ENCODE measurements at regions not wholly inside any gene's neighbourhood (a gene's known extent, or its start where the extent isn't known, plus 50 kb on each side); places are given as distances from the start of the nearest gene placed in this dataset.

DNA sequence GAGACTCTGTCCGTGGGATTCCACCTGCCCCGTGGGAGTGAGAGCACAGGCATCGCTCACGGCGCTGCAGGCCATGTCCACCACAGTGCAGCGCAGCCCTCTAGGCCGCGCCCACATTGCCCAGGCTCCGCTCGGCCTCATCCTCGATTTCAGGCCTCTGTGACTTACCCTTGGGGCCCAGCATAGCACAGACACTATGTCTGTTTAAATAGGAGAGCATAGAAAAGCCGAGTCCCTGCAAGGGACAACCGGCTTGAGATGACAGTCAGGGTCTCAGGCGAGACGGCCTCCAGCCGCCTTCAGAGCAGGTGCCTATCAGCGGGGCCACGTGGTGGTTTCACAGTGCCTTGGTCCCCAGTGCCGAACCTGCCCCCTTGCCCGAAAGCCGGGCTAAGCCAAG lies 56.9 kb upstream of the POFUT2 start:
- no peaks in the 10 kb centered on the region for H3K9me3 ChIP-seq (ENCODE audit: control insufficient read depth in 1 of 2, insufficient read depth in 1 of 2, low read depth in 1 of 2, low read length in 2 of 2)
- no peaks in the 10 kb centered on the region for H3K79me2 ChIP-seq (ENCODE audit: insufficient read depth, low read length)
- TF ChIP-seq SRF (IDR thresholded peaks at IDR 0.05; ENCODE audit: low read depth) (no peak), YY1 (IDR thresholded peaks at IDR 0.05; ENCODE audit: extremely low read depth, insufficient replicate concordance, low read depth, low read length) (no peak), SIN3A (IDR thresholded peaks at IDR 0.05; ENCODE audit: low read depth) (no peak), SP1 (IDR thresholded peaks at IDR 0.05; ENCODE audit: low read depth) (no peak), ZFX (IDR thresholded peaks at IDR 0.05) (no peak), EZH2 (IDR thresholded peaks at IDR 0.05) (no peak), EGR1 (IDR thresholded peaks at IDR 0.05; ENCODE audit: low read depth) (no peak), ELF1 (IDR thresholded peaks at IDR 0.05; ENCODE audit: borderline replicate concordance, low read depth) (no peak), RAD21 (IDR thresholded peaks at IDR 0.05; ENCODE audit: low read depth) (no peak), CBX3 (IDR thresholded peaks at IDR 0.05; ENCODE audit: low read depth) (no peak), ATF3 (IDR thresholded peaks at IDR 0.05) (no peak), TCF7L2 (IDR thresholded peaks at IDR 0.05; ENCODE audit: borderline replicate concordance, extremely low read depth, insufficient read depth, insufficient read length) (no peak), JUND (IDR thresholded peaks at IDR 0.05) (no peak), CTCF (IDR thresholded peaks at IDR 0.05 in 2 of 3, conservative IDR thresholded peaks at IDR 0.05 in 1 of 3; ENCODE audit: borderline replicate concordance in 1 of 3, insufficient read depth in 1 of 3, low read depth in 2 of 3, low read length in 2 of 3) (no peak), POLR2A (IDR thresholded peaks at IDR 0.05; ENCODE audit: borderline replicate concordance, extremely low read depth, insufficient read depth, insufficient read length) (no peak), POLR2AphosphoS5 (IDR thresholded peaks at IDR 0.05; ENCODE audit: low read depth, low read length) (no peak)
- TF ChIP-seq, protein P1, sequence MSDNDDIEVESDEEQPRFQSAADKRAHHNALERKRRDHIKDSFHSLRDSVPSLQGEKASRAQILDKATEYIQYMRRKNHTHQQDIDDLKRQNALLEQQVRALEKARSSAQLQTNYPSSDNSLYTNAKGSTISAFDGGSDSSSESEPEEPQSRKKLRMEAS (IDR thresholded peaks at IDR 0.05) = no peak
- TF ChIP-seq, protein P2, sequence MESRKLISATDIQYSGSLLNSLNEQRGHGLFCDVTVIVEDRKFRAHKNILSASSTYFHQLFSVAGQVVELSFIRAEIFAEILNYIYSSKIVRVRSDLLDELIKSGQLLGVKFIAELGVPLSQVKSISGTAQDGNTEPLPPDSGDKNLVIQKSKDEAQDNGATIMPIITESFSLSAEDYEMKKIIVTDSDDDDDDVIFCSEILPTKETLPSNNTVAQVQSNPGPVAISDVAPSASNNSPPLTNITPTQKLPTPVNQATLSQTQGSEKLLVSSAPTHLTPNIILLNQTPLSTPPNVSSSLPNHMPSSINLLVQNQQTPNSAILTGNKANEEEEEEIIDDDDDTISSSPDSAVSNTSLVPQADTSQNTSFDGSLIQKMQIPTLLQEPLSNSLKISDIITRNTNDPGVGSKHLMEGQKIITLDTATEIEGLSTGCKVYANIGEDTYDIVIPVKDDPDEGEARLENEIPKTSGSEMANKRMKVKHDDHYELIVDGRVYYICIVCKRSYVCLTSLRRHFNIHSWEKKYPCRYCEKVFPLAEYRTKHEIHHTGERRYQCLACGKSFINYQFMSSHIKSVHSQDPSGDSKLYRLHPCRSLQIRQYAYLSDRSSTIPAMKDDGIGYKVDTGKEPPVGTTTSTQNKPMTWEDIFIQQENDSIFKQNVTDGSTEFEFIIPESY (IDR thresholded peaks at IDR 0.05; ENCODE audit: extremely low read depth, insufficient replicate concordance, low read length) = no peak
- TF ChIP-seq, protein P3, sequence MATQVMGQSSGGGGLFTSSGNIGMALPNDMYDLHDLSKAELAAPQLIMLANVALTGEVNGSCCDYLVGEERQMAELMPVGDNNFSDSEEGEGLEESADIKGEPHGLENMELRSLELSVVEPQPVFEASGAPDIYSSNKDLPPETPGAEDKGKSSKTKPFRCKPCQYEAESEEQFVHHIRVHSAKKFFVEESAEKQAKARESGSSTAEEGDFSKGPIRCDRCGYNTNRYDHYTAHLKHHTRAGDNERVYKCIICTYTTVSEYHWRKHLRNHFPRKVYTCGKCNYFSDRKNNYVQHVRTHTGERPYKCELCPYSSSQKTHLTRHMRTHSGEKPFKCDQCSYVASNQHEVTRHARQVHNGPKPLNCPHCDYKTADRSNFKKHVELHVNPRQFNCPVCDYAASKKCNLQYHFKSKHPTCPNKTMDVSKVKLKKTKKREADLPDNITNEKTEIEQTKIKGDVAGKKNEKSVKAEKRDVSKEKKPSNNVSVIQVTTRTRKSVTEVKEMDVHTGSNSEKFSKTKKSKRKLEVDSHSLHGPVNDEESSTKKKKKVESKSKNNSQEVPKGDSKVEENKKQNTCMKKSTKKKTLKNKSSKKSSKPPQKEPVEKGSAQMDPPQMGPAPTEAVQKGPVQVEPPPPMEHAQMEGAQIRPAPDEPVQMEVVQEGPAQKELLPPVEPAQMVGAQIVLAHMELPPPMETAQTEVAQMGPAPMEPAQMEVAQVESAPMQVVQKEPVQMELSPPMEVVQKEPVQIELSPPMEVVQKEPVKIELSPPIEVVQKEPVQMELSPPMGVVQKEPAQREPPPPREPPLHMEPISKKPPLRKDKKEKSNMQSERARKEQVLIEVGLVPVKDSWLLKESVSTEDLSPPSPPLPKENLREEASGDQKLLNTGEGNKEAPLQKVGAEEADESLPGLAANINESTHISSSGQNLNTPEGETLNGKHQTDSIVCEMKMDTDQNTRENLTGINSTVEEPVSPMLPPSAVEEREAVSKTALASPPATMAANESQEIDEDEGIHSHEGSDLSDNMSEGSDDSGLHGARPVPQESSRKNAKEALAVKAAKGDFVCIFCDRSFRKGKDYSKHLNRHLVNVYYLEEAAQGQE (IDR thresholded peaks at IDR 0.05; ENCODE audit: low read depth) = no peak
- DNase-seq (ENCODE audit: low read depth, low spot score) (no peak), ATAC-seq (no peak)
- H3K36me3 ChIP-seq (ENCODE audit: control insufficient read depth in 1 of 2, insufficient read depth in 2 of 2, low read length in 2 of 2) = no peaks in the 10 kb centered on the region
- H3K9me2 ChIP-seq (ENCODE audit: insufficient read depth) = no peaks in the 10 kb centered on the region
- POLR2A ChIA-PET = no interaction called here
- H3K4me1 ChIP-seq (ENCODE audit: control insufficient read depth in 1 of 2, insufficient read depth in 2 of 2, low read length in 2 of 2) = no peaks in the 10 kb centered on the region
- no peaks in the 10 kb centered on the region for H4K20me1 ChIP-seq (ENCODE audit: insufficient read depth)
- intact Hi-C loops (cut with micrococcal nuclease) = no loop called here
- H3K4me3 ChIP-seq (replicated peaks in 1 of 2; ENCODE audit: low read depth in 1 of 2, low read length in 2 of 2) = no peak overlapping the region
- no peak overlapping the region for H3K9ac ChIP-seq (ENCODE audit: low read length)
- H3K4me2 ChIP-seq (ENCODE audit: low read length) = no peak overlapping the region
- no peak overlapping the region for H2AFZ ChIP-seq (ENCODE audit: low read depth, low read length, poor library complexity, severe bottlenecking)
- no peaks in the 10 kb centered on the region for H3K27me3 ChIP-seq (ENCODE audit: insufficient read depth, low read length)
- no TSS peak for BruUV-seq (replicated peaks)
- RAD21 ChIA-PET (ENCODE audit: low non-redundant PET in 1 of 2, low total read pairs in 2 of 2, uncharacterized antibody in 2 of 2, unreplicated experiment in 2 of 2) = no interaction called here
- no peak overlapping the region for H3K27ac ChIP-seq (ENCODE audit: low read depth, low read length)
- CTCF ChIA-PET = no interaction called here
